OCI-LY7 (cell line): ENCODE measurements at regions not wholly inside any gene's neighbourhood (a gene's known extent, or its start where the extent isn't known, plus 50 kb on each side); places are given as distances from the start of the nearest gene placed in this dataset.

Experiments
- BruUV-seq: library from RNA; stranded (reverse); fragments of 400-500 nt; replicated peaks from 2 replicates; lab custom pipeline; 2021; lab: Mats Ljungman, UMichigan
- CTCF ChIA-PET: fragments of 300-600 bp; sonication (Branson Sonifier 250); formaldehyde crosslinking; loops from one replicate; lab custom pipeline; 2022; ENCODE audit warnings: antibody characterized with exemption; ENCODE audit not compliant: unreplicated experiment; lab: Charles Lee
- POLR2A ChIA-PET: fragments of 300-600 bp; sonication (Branson Sonifier 250); formaldehyde crosslinking; loops from one replicate; lab custom pipeline; 2022; ENCODE audit warnings: antibody characterized with exemption; lab: Charles Lee
- DNase-seq: peaks from one replicate; pipeline ENCODE4 v3.0.0-alpha.2; 2015; ENCODE audit warnings: low spot score
- H2AFZ ChIP-seq: fragments of 200-600 bp; sonication (generic), shearing (Covaris generic); 2 replicates; pipeline ENCODE4 v1.6.1; 2014; ENCODE audit warnings: mild to moderate bottlenecking, antibody characterized with exemption, low read length, moderate library complexity
- H3K27ac ChIP-seq: fragments of 200-600 bp; sonication (generic); 2 replicates; pipeline ENCODE4 v1.5.1; 2014; ENCODE audit warnings: mixed run types, low read depth, mild to moderate bottlenecking, moderate library complexity, low read length, inconsistent platforms; ENCODE audit not compliant: poor library complexity, severe bottlenecking
- H3K36me3 ChIP-seq: fragments of 200-600 bp; sonication (generic); 2 replicates; pipeline ENCODE4 v1.6.1; 2014; ENCODE audit warnings: mild to moderate bottlenecking, antibody characterized with exemption, low read length, moderate library complexity, mixed read lengths; ENCODE audit not compliant: insufficient read depth
- H3K4me1 ChIP-seq: fragments of 200-600 bp; sonication (generic); 2 replicates; pipeline ENCODE4 v1.5.1; 2014; ENCODE audit warnings: mild to moderate bottlenecking, low read length; ENCODE audit not compliant: insufficient read depth, poor library complexity, severe bottlenecking
- H3K4me2 ChIP-seq: fragments of 200-600 bp; sonication (generic); 2 replicates; pipeline ENCODE4 v1.6.1; 2014; ENCODE audit warnings: mild to moderate bottlenecking, low read length
- H3K4me3 ChIP-seq: fragments of 200-600 bp; sonication (generic); 2 replicates; pipeline ENCODE4 v1.5.1; 2014; ENCODE audit warnings: mild to moderate bottlenecking, low read depth, low read length; ENCODE audit not compliant: poor library complexity, severe bottlenecking
- H3K79me2 ChIP-seq: fragments of 200-600 bp; sonication (generic); 2 replicates; pipeline ENCODE4 v1.6.1; 2016; ENCODE audit warnings: low read depth, mild to moderate bottlenecking, low read length, moderate library complexity, mixed read lengths; ENCODE audit not compliant: insufficient read depth
- H3K9me2 ChIP-seq: fragments of 200-600 bp; sonication (generic); 2 replicates; pipeline ENCODE4 v1.6.1; 2016; ENCODE audit warnings: mild to moderate bottlenecking, low read length, mixed read lengths; ENCODE audit not compliant: insufficient read depth
- H3K9me3 ChIP-seq: fragments of 200-600 bp; sonication (generic); 2 replicates; pipeline ENCODE4 v1.6.1; 2014; ENCODE audit warnings: mild to moderate bottlenecking, mixed run types, low read length, mixed read lengths
- H4K20me1 ChIP-seq: fragments of 200-600 bp; sonication (generic); 2 replicates; pipeline ENCODE4 v1.6.1; 2014; ENCODE audit warnings: mild to moderate bottlenecking, antibody characterized with exemption, low read length, moderate library complexity, mixed read lengths; ENCODE audit not compliant: insufficient read depth
- EZH2phosphoT487 ChIP-seq: fragments of 200-600 bp; sonication (generic); IDR thresholded peaks from 2 replicates; pipeline ENCODE4 v1.6.1; 2018; ENCODE audit warnings: low read depth, borderline replicate concordance, mild to moderate bottlenecking, mixed run types, antibody characterized with exemption, low read length, moderate library complexity, mixed read lengths
- intact Hi-C: fragments of 100-400 bp; cut with micrococcal nuclease; formaldehyde crosslinking; loops from one replicate; pipeline ENCODE4 v1.10.0; 2022; ENCODE audit not compliant: unreplicated experiment
- TF ChIP-seq, protein P1 (sequence below): fragments of 200-600 bp; sonication (generic); conservative IDR thresholded peaks from 2 replicates; pipeline ENCODE4 v1.5.1; 2014; ENCODE audit warnings: mild to moderate bottlenecking, antibody characterized with exemption, low read length, moderate library complexity, mixed read lengths

- Histone ChIP-seq H4K20me1 (no peaks in the 10 kb centered on the region), H3K9me3 (no peaks in the 10 kb centered on the region), H2AFZ (no peak overlapping the region), H3K36me3 (no peaks in the 10 kb centered on the region), H3K4me1 (no peaks in the 10 kb centered on the region), H3K4me2 (no peak overlapping the region), H3K79me2 (no peaks in the 10 kb centered on the region), H3K4me3 (no peak overlapping the region), H3K27ac (no peak overlapping the region), H3K9me2 (no peaks in the 10 kb centered on the region)
- TF ChIP-seq EZH2phosphoT487, result no peak
- ChIA-PET CTCF (interaction anchor here (0.6 kb wide), 1 partner anchor 1544 kb away, joined by 3 read pairs; no protein-coding TSS in a partner anchor), POLR2A (no interaction called here)
- intact Hi-C loops, result no loop called here
- no TSS peak for BruUV-seq
- no peak for DNase-seq
These were observed 66.5 kb downstream of the PDCL3 start for GRCh38 chr2:100629309-100629708.

- Histone ChIP-seq H3K4me2 (no peak overlapping the region), H3K9me2 (no peaks in the 10 kb centered on the region), H3K79me2 (no peaks in the 10 kb centered on the region), H3K36me3 (no peaks in the 10 kb centered on the region), H3K4me1 (no peaks in the 10 kb centered on the region), H4K20me1 (no peaks in the 10 kb centered on the region), H2AFZ (no peak overlapping the region), H3K9me3 (no peaks in the 10 kb centered on the region), H3K4me3 (no peak overlapping the region), H3K27ac (no peak overlapping the region)
- ChIA-PET CTCF (no interaction called here), POLR2A (no interaction called here)
- DNase-seq, result no peak
- intact Hi-C loops, result no loop called here
- TF ChIP-seq, protein P1, sequence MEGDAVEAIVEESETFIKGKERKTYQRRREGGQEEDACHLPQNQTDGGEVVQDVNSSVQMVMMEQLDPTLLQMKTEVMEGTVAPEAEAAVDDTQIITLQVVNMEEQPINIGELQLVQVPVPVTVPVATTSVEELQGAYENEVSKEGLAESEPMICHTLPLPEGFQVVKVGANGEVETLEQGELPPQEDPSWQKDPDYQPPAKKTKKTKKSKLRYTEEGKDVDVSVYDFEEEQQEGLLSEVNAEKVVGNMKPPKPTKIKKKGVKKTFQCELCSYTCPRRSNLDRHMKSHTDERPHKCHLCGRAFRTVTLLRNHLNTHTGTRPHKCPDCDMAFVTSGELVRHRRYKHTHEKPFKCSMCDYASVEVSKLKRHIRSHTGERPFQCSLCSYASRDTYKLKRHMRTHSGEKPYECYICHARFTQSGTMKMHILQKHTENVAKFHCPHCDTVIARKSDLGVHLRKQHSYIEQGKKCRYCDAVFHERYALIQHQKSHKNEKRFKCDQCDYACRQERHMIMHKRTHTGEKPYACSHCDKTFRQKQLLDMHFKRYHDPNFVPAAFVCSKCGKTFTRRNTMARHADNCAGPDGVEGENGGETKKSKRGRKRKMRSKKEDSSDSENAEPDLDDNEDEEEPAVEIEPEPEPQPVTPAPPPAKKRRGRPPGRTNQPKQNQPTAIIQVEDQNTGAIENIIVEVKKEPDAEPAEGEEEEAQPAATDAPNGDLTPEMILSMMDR, result no peak
- TF ChIP-seq EZH2phosphoT487, result no peak
- no TSS peak for BruUV-seq
These were observed 67.7 kb downstream of the PDCL3 start for GRCh38 chr2:100630473-100630977.

GRCh38 chr2:100632037-100632436, 69.2 kb downstream of the PDCL3 start:
- intact Hi-C loops, result no loop called here
- CTCF ChIA-PET, result no interaction called here
- POLR2A ChIA-PET, result no interaction called here

More at GRCh38 chr2:100632037-100632436, 69.2 kb downstream of the PDCL3 start:
- no peaks in the 10 kb centered on the region for H3K79me2 ChIP-seq
- no peaks in the 10 kb centered on the region for H4K20me1 ChIP-seq
- H3K36me3 ChIP-seq, result no peaks in the 10 kb centered on the region
- no peak overlapping the region for H3K4me3 ChIP-seq
- no TSS peak for BruUV-seq
- TF ChIP-seq EZH2phosphoT487, result no peak
- TF ChIP-seq, protein P1, result no peak
- no peak overlapping the region for H3K4me2 ChIP-seq
- DNase-seq, result no peak
- no peaks in the 10 kb centered on the region for H3K9me2 ChIP-seq
- no peaks in the 10 kb centered on the region for H3K9me3 ChIP-seq
- no peak overlapping the region for H3K27ac ChIP-seq
- H2AFZ ChIP-seq, result no peak overlapping the region
- H3K4me1 ChIP-seq, result no peaks in the 10 kb centered on the region
